HepG2 (cell line): ENCODE measurements at regions not wholly inside any gene's neighbourhood (a gene's known extent, or its start where the extent isn't known, plus 50 kb on each side); places are given as distances from the start of the nearest gene placed in this dataset.

Experiments
- ATAC-seq: fragments of 200-7000 bp; cut with Tn5 transposase; 3 replicates; pipeline ENCODE4 v1.9.1; 2020; ENCODE audit warnings: mild to moderate bottlenecking, moderate library complexity
- BruUV-seq: library from RNA; stranded (reverse); fragments of 400-500 nt; replicated peaks from 2 replicates; lab custom pipeline; 2021; lab: Mats Ljungman, UMichigan
- CTCF ChIA-PET: fragments of 300-600 bp; formaldehyde crosslinking; extraction: SDS; loops from one replicate; lab custom pipeline; 2021; ENCODE audit warnings: low total read pairs, inconsistent platforms, low intra/inter-chr PET ratio; lab: Yijun Ruan, JAX
- POLR2A ChIA-PET: fragments of 350-600 bp; sonication (Branson Sonifier 250); formaldehyde crosslinking; loops from one replicate; lab custom pipeline; 2020; ENCODE audit warnings: antibody characterized with exemption, inconsistent platforms; lab: Yijun Ruan, JAX
- DNase-seq: peaks from one replicate; pipeline ENCODE4 v3.0.0-alpha.2; 2015; ENCODE audit warnings: low spot score
- FAIRE-seq: peaks from 3 replicates; lab custom pipeline; 2011; peaks lifted over from hg19 to GRCh38; lab: Jason Lieb, UNC
- H2AFZ ChIP-seq: one replicate; pipeline ENCODE4 v1.6.1; 2011; ENCODE audit warnings: low read length, inconsistent platforms
- H3K27ac ChIP-seq: fragments of 300-600 bp; 3 replicates; pipeline ENCODE4 v1.8.0; 2011; ENCODE audit warnings: mixed run types, mild to moderate bottlenecking, mixed read lengths, low read length, inconsistent platforms; ENCODE audit not compliant: insufficient read depth; ENCODE audit errors: extremely low read length
- H3K27me3 ChIP-seq, 2 experiments: fragments of 200-600 bp in 1 of 2; 2 replicates in 1 of 2; 3 replicates in 1 of 2; pipeline versions ENCODE4 v1.6.0 to v1.8.0; 2011; ENCODE audit warnings: low read length in 2 of 2, mild to moderate bottlenecking in 2 of 2, moderate library complexity in 2 of 2, inconsistent platforms in 1 of 2; ENCODE audit not compliant: insufficient read depth in 2 of 2, control insufficient read depth in 1 of 2
- H3K36me3 ChIP-seq, 2 experiments: fragments of 200-600 bp in 1 of 2; replicated peaks in 1 of 2; 2 replicates in 1 of 2; 3 replicates in 1 of 2; pipeline versions ENCODE4 v1.5.1 to v1.8.0; 2011; ENCODE audit warnings: low read length in 2 of 2, inconsistent platforms in 1 of 2; ENCODE audit not compliant: insufficient read depth in 2 of 2, control insufficient read depth in 1 of 2
- H3K4me1 ChIP-seq: 2 replicates; pipeline ENCODE4 v1.5.1; 2012; ENCODE audit warnings: low read length, inconsistent platforms; ENCODE audit not compliant: insufficient read depth
- H3K4me2 ChIP-seq: 2 replicates; pipeline ENCODE4 v1.6.0; 2011; ENCODE audit warnings: low read depth, low read length, inconsistent platforms
- H3K4me3 ChIP-seq, 3 experiments: fragments of 200-600 bp in 1 of 3; sonication (generic), shearing (Covaris generic) in 1 of 3; replicated peaks in 1 of 3; 2 replicates each; pipeline ENCODE4 v1.5.1; 2011 to 2016; ENCODE audit warnings: low read length in 3 of 3, inconsistent platforms in 2 of 3, low read depth in 2 of 3, mild to moderate bottlenecking in 2 of 3, control low read depth in 1 of 3, mixed read lengths in 1 of 3; ENCODE audit not compliant: insufficient read depth in 1 of 3
- H3K79me2 ChIP-seq: one replicate; pipeline ENCODE4 v1.6.1; 2011; ENCODE audit warnings: low read length, inconsistent platforms; ENCODE audit not compliant: insufficient read depth
- H3K9ac ChIP-seq: 2 replicates; pipeline ENCODE4 v1.6.0; 2011; ENCODE audit warnings: mild to moderate bottlenecking, low read depth, low read length, inconsistent platforms; ENCODE audit not compliant: insufficient read depth
- H3K9me3 ChIP-seq: 2 replicates; pipeline ENCODE4 v1.5.1; 2012; ENCODE audit warnings: mild to moderate bottlenecking, low read length
- H4K20me1 ChIP-seq: 2 replicates; pipeline ENCODE4 v1.6.0; 2011; ENCODE audit warnings: inconsistent platforms, mild to moderate bottlenecking, low read length, moderate library complexity; ENCODE audit not compliant: insufficient read depth
- ARNT2 ChIP-seq: sonication (generic); formaldehyde crosslinking; IDR thresholded peaks from 2 replicates; pipeline ENCODE4 v1.8.0; 2022; ENCODE audit warnings: mild to moderate bottlenecking, low read depth, missing genetic modification reagents, moderate library complexity
- CTCF ChIP-seq: sonication (generic); formaldehyde crosslinking; IDR thresholded peaks from 2 replicates; pipeline ENCODE4 v1.5.0; 2020; ENCODE audit warnings: mild to moderate bottlenecking, missing genetic modification reagents, moderate library complexity
- MBNL3 ChIP-seq: fragments of 250-450 bp; sonication (Bioruptor Pico); conservative IDR thresholded peaks from 2 replicates; pipeline ENCODE4 v1.8.0; 2022; ENCODE audit warnings: mild to moderate bottlenecking, inconsistent platforms
- RAD21 ChIP-seq: fragments of 450-650 bp; formaldehyde crosslinking; IDR thresholded peaks from 2 replicates; pipeline ENCODE4 v1.5.0; 2020; ENCODE audit warnings: mild to moderate bottlenecking
- REPIN1 ChIP-seq: sonication (generic); formaldehyde crosslinking; IDR thresholded peaks from 2 replicates; pipeline ENCODE4 v1.8.0; 2022; ENCODE audit warnings: missing genetic modification reagents, low read depth, mild to moderate bottlenecking, borderline replicate concordance
- SIX1 ChIP-seq: sonication (generic); formaldehyde crosslinking; IDR thresholded peaks from 2 replicates; pipeline ENCODE4 v1.4.0; 2020; ENCODE audit warnings: missing genetic modification reagents, borderline replicate concordance
- SMAD3 ChIP-seq: sonication (generic); formaldehyde crosslinking; IDR thresholded peaks from 2 replicates; pipeline ENCODE4 v1.4.0; 2020; ENCODE audit warnings: missing genetic modification reagents
- SMC3 ChIP-seq: IDR thresholded peaks from 2 replicates; pipeline ENCODE4 v1.6.1; 2011; ENCODE audit warnings: low read length, improper control_type of control experiment
- STAG1 ChIP-seq: sonication (generic); formaldehyde crosslinking; IDR thresholded peaks from 2 replicates; pipeline ENCODE4 v1.4.0; 2020; ENCODE audit warnings: missing genetic modification reagents
- ZBTB34 ChIP-seq: sonication (generic); formaldehyde crosslinking; IDR thresholded peaks from 2 replicates; pipeline ENCODE4 v1.8.0; 2022; ENCODE audit warnings: mild to moderate bottlenecking, missing genetic modification reagents
- ZBTB43 ChIP-seq: sonication (generic); formaldehyde crosslinking; conservative IDR thresholded peaks from 2 replicates; pipeline ENCODE4 v1.4.0; 2020; ENCODE audit warnings: missing genetic modification reagents
- ZFP36L1 ChIP-seq: sonication (generic); formaldehyde crosslinking; IDR thresholded peaks from 2 replicates; pipeline ENCODE4 v1.8.0; 2022; ENCODE audit warnings: mild to moderate bottlenecking, missing genetic modification reagents, moderate library complexity
- ZKSCAN1 ChIP-seq: fragments of 150-350 bp; IDR thresholded peaks from 2 replicates; pipeline ENCODE4 v1.6.1; 2014; ENCODE audit warnings: low read length
- ZNF567 ChIP-seq: sonication (generic); formaldehyde crosslinking; IDR thresholded peaks from 2 replicates; pipeline ENCODE4 v1.8.1; 2023; ENCODE audit warnings: mild to moderate bottlenecking, missing genetic modification reagents, borderline replicate concordance
- ZNF589 ChIP-seq: sonication (generic); formaldehyde crosslinking; conservative IDR thresholded peaks from 2 replicates; pipeline ENCODE4 v1.8.0; 2022; ENCODE audit warnings: mild to moderate bottlenecking, moderate library complexity, missing genetic modification reagents
- ZSCAN21 ChIP-seq: sonication (generic); formaldehyde crosslinking; IDR thresholded peaks from 2 replicates; pipeline ENCODE4 v1.8.0; 2022; ENCODE audit warnings: mild to moderate bottlenecking, missing genetic modification reagents, moderate library complexity, borderline replicate concordance
- WGBS: methylation state at CpG from one replicate; pipeline ENCODE4 v1.1.6; 2017; ENCODE audit warnings: low lambda C conversion rate; 5-methylcytosine and 5-hydroxymethylcytosine counted together
- in situ Hi-C: cut with HindIII; loops from 2 replicates; pipeline ENCODE4 v1.10.0; 2017; ENCODE audit warnings: low pct_unique_long_range_greater_than_20kb; ENCODE audit not compliant: extremely low pct_ligation_motif_present
- intact Hi-C: fragments of 100-400 bp; cut with micrococcal nuclease; formaldehyde crosslinking; loops from one replicate; pipeline ENCODE4 v1.10.0; 2022; ENCODE audit not compliant: unreplicated experiment

- TF ChIP-seq CTCF (CRISPR knock-in tag), result peak; percentile 35; the same call in 1 of the 2 replicates
- no peak for TF ChIP-seq ZBTB43 (CRISPR knock-in tag)
- no peak for TF ChIP-seq ZBTB34 (CRISPR knock-in tag)
- TF ChIP-seq ZFP36L1 (CRISPR knock-in tag), result no peak
These were observed 294.5 kb downstream of the FOXL1 start (continued) for GRCh38 chr16:86872833-86873232.

GRCh38 chr16:86874141-86874540, 295.8 kb downstream of the FOXL1 start:
- peak; percentile 72 for FAIRE-seq
- no peak overlapping the region for H3K4me3 ChIP-seq
- ChIA-PET POLR2A (no interaction called here), CTCF (interaction anchor here (3.2 kb wide), 1 partner anchor 310 kb away, joined by 27 read pairs; no protein-coding TSS in a partner anchor)
- no peaks in the 10 kb centered on the region for H3K36me3 ChIP-seq
- no peaks in the 10 kb centered on the region for H3K79me2 ChIP-seq
- in situ Hi-C loops, result loop anchor here (10.0 kb wide), 1 partner anchor 309 kb away; the partner anchor contains the start of gene FOXC2
- H3K4me1 ChIP-seq, result no peaks in the 10 kb centered on the region
- BruUV-seq, result no TSS peak
- no peak overlapping the region for H2AFZ ChIP-seq
- H4K20me1 ChIP-seq, result no peaks in the 10 kb centered on the region
- H3K9ac ChIP-seq, result no peak overlapping the region
- 0% methylated on average over 2 of the region's 2 CpGs for WGBS
- no peaks in the 10 kb centered on the region for H3K9me3 ChIP-seq
- ATAC-seq, result peak; percentile 82
- DNase-seq, result no peak
- intact Hi-C loops, result loop anchor here (1.0 kb wide), 1 partner anchor 311 kb away; no protein-coding TSS in a partner anchor
- peaks cover 7 to 49% of the 10 kb centered on the region in 2 experiments; a peak in 4 of 5 replicates for H3K27me3 ChIP-seq
- no peak overlapping the region for H3K27ac ChIP-seq
- no peak overlapping the region for H3K4me2 ChIP-seq
- TF ChIP-seq CTCF (CRISPR knock-in tag) (peak; percentile 68), MBNL3 (CRISPR knock-in tag) (no peak), ZNF567 (CRISPR knock-in tag) (no peak), ZKSCAN1 (no peak), SIX1 (no peak), RAD21 (CRISPR knock-in tag) (0 out of 2 replicates have a peak, but pooled peaks have one; percentile 34), REPIN1 (CRISPR knock-in tag) (no peak), SMAD3 (CRISPR knock-in tag) (no peak), ZNF589 (CRISPR knock-in tag) (no peak), ZSCAN21 (CRISPR knock-in tag) (no peak), SMC3 (peak; percentile 57), STAG1 (CRISPR knock-in tag) (peak; percentile 66), ARNT2 (CRISPR knock-in tag) (no peak)
